ENCODE measurements at regions not wholly inside any gene's neighbourhood (a gene's known extent, or its start where the extent isn't known, plus 50 kb on each side); places are given as distances from the start of the nearest gene placed in this dataset.

DNA sequence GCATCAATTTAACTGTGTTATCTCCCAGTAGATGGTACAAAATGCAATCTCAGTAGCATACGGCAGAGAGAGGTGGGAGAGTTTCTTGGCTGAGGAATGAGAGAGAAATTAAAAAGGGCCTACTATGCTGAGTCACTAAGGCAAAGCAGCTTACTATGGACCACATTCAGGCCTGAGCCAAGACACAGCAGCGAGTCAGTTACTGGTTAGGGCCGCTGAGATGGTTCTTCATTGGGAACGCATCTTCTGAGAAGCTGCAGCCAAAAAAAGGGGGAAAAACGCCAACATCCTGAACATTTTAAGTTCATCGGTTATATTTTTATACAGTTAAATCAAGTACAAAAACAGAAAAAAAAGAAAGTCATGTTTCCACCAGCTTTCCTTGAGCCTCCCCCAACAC lies 61.1 kb upstream of the BDNF start:
- no peak for DNase-seq

DNA sequence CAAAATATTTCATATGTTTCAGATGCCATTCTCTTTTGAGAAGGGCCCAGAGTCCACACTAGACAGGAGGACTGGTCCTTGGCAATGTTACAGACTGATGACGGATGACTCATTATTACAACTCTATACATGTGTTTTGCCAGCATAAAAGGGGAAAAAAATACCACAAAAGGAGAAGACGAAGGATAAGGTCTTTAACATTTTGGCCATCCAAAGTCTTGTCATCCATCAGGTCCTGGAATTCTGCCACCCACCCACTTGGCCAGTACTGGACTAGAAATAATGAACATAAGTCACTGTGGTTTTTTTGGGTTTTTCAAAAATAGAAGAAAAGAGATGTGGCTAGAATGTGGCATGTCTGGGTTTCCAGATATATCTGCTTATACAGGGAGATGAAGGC lies 57.7 kb upstream of the BDNF start:
- DNase-seq = no peak

DNA sequence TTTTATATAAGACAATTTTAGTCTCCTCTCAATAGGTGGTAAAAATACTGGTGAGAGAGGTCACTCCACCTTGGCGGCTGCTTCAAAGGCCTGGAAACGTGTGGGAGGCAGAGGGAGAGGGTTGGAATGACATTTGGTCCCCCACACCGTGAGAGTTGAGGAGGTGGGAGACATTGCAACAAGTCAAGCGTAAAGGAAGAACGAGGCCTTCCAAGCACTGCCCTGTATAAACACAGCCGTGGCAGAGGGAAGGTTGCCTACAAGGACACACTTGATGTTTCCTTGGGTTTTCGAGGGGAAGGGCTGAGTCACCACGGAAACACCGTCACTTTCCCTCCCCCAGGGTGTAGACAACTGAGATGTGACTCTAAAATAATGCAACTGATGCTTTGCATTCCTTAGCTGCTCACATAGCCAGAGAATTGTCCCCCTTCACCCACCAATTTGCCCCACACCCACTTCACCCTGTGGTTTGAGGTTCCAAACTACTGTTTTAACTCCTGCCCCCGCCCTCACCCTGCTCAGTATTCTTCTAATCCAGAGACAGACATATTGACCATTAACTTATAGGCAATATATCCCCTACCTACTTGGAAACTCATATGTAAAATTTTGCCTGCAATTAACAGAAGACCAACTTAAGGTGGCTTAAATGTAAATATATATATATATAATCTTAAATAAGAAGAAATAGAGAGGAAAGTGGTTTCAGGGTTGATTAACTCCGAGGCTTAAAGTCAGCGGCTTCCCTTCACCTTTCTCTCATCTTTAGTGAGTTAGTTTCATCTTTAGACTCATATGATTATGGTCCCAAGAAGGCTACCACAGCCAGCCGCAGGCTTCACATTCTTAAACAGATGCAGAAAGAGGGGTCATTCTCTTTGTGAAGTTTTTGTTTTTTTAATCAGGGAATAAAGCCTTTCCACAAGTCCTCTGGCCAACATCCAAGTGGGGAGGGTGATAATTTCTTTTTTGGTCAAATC lies 54.1 kb upstream of the BDNF start:
- DNase-seq = no peak
